Mucosa of rectum (tissue), 2 donors: ENCODE measurements at regions not wholly inside any gene's neighbourhood (a gene's known extent, or its start where the extent isn't known, plus 50 kb on each side); places are given as distances from the start of the nearest gene placed in this dataset.
A peak's percentile ranks its signal among the peaks of the same experiment; 100 is the strongest.

Experiments used
- H3K27ac ChIP-seq, 2 donors: one replicate each; pipeline ENCODE4 v1.7.0; 2013; ENCODE audit warnings: inconsistent platforms in 2 of 2, low read depth in 2 of 2, low read length in 2 of 2
- H3K27me3 ChIP-seq, 2 donors: one replicate each; pipeline ENCODE4 v1.7.0; 2013; ENCODE audit warnings: low read length in 2 of 2; ENCODE audit not compliant: control insufficient read depth in 2 of 2, insufficient read depth in 2 of 2
- H3K36me3 ChIP-seq, 2 donors: one replicate each; pipeline ENCODE4 v1.7.0; 2013; ENCODE audit warnings: low read length in 2 of 2; ENCODE audit not compliant: control insufficient read depth in 2 of 2, insufficient read depth in 2 of 2
- H3K4me1 ChIP-seq, 2 donors: one replicate each; pipeline ENCODE4 v1.7.0; 2013; ENCODE audit warnings: low read length in 2 of 2, mild to moderate bottlenecking in 1 of 2; ENCODE audit not compliant: control insufficient read depth in 2 of 2, insufficient read depth in 2 of 2
- H3K4me3 ChIP-seq, 2 donors: one replicate each; pipeline ENCODE4 v1.7.0; 2013; ENCODE audit warnings: low read length in 2 of 2
- H3K9ac ChIP-seq, 2 donors: one replicate each; pipeline ENCODE4 v1.7.0; 2013; ENCODE audit warnings: low read length in 2 of 2, low read depth in 1 of 2, mild to moderate bottlenecking in 1 of 2
- H3K9me3 ChIP-seq, 2 donors: one replicate each; pipeline ENCODE4 v1.7.0; 2013; ENCODE audit warnings: low read length in 2 of 2; ENCODE audit not compliant: control insufficient read depth in 2 of 2
- donor health status: healthy.
- donor health status: Normal muscosa, but diverticular disease.

DNA sequence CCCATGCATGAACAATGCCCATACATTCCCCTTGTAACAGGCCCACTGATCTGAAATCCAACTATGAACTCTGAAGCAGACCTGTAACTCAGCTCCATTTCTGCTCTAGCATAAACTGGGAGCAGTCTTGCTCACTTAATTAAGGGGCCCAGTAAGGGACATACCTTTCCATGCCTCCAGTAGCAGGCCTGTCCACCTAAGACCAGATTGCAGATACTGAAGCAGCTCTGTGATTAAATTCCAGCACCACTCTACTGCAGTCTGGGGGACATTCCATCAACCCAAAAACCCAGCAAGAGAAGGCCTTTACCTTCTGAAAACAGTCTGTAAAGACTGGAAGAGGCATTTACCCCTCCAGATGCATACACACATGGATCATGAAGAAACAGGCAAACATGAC, 162.0 kb upstream of the NEIL3 start:
- Histone ChIP-seq H3K27ac (no peak overlapping the region), H3K27me3 (no peaks in the 10 kb centered on the region), H3K4me3 (no peak overlapping the region), H3K4me1 (no peaks in the 10 kb centered on the region), H3K9me3 (no peaks in the 10 kb centered on the region), H3K36me3 (no peaks in the 10 kb centered on the region), H3K9ac (no peak overlapping the region)

DNA sequence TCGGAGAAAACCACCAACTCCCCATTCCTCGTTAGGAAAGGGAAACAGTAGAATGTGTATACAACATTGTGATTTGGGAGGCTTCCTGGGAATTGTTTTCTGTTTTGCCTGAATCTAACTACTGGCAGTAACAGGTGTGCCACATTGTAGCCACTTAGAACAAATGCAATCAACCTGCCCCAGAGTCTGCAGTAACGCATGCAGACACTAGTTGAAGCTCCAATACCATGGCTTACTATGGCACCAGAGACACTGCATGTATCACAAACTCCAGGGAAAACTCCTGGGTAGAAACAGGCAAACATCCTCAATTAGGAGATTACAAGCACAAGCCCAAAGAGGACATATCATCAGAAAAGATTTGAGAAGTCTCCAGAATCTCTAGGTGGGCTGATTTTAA, 154.2 kb upstream of the NEIL3 start:
- no peaks in the 10 kb centered on the region for H3K4me1 ChIP-seq
- H3K4me3 ChIP-seq: no peak overlapping the region
- no peak overlapping the region for H3K9ac ChIP-seq
- H3K36me3 ChIP-seq: no peaks in the 10 kb centered on the region
- H3K9me3 ChIP-seq: no peaks in the 10 kb centered on the region
- no peak overlapping the region for H3K27ac ChIP-seq
- H3K27me3 ChIP-seq: no peaks in the 10 kb centered on the region

DNA sequence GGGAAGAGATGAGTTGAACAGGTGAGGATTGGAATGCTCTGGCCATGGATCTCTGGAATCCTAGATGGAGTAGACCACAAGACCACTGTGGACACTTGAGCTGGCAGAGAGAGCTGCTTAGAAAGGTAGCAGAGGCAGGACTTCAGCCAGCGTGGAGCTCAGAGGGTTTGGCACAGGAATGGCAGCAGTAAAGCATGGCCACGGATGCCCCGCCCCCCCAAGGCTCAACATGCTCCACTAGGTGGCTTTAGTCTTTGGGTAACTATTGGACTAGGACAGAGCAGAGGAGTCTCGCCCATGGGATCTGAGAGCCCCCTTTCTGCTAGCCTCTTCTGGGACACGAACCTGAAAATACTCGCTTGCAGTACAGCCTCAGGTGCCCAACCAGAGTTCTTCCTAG, 150.1 kb upstream of the NEIL3 start:
- Histone ChIP-seq H3K9ac (no peak overlapping the region), H3K9me3 (no peaks in the 10 kb centered on the region), H3K4me1 (no peaks in the 10 kb centered on the region), H3K27me3 (no peaks in the 10 kb centered on the region), H3K27ac (no peak overlapping the region), H3K36me3 (no peaks in the 10 kb centered on the region), H3K4me3 (no peak overlapping the region)

DNA sequence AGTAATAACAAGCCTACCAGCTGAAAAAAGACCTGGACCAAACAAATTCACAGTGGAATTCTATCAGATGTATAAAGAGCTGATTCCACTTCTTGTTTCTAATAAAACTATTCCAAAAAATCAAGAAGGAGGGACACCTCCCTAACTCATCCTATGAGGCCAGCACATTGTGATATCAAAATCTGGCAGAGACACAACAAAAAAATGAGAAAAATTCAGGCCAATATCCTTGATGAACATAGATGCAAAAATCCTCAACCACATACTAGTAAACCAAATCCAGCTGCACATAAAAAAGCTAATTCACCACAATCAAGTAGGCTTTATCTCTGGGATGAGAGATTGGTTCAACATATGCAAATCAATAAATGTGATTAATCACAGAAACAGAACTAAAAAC, 147.9 kb upstream of the NEIL3 start:
- no peaks in the 10 kb centered on the region for H3K9me3 ChIP-seq
- no peak overlapping the region for H3K4me3 ChIP-seq
- H3K4me1 ChIP-seq: no peaks in the 10 kb centered on the region
- H3K27ac ChIP-seq: no peak overlapping the region
- no peak overlapping the region for H3K9ac ChIP-seq
- no peaks in the 10 kb centered on the region for H3K27me3 ChIP-seq
- H3K36me3 ChIP-seq: no peaks in the 10 kb centered on the region

DNA sequence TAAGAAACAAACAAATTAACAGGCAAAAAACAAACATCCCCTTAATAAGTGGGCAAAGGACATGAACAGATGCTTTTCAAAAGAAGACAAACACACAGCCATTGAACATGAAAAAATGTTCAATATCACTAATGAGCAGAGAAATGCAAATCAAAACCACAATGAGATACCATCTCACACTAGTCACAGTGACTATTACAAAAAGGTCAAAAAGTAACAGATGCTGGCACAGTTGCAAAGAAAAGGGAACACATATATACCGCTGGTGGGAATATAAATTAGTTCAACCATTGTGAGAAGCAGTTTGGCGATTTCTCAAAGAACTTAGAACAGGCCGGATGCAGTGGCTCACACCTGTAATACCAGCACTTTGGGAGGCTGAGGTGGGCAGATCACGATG, 146.1 kb upstream of the NEIL3 start:
- no peaks in the 10 kb centered on the region for H3K9me3 ChIP-seq
- no peak overlapping the region for H3K4me3 ChIP-seq
- H3K4me1 ChIP-seq: no peaks in the 10 kb centered on the region
- H3K27ac ChIP-seq: no peak overlapping the region
- H3K9ac ChIP-seq: no peak overlapping the region
- H3K27me3 ChIP-seq: no peaks in the 10 kb centered on the region
- H3K36me3 ChIP-seq: no peaks in the 10 kb centered on the region

DNA sequence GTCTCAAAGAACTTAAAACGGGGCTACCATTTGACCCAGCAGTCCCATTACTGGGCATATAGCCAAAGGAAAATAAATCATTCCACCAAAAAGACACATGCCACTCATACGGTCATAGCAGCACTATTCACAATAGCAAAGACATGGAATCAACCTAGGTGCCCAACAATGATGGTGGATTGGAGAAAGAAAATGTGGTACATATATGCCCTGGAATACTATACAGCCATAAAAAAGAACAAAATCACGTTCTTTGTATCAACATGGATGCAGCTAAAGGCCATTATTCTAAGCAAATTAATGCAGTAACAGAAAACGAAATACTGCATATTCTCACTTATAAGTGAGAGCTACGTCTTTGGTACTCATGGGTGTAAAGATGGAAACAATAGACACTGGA, 138.1 kb upstream of the NEIL3 start:
- H3K9ac ChIP-seq: no peak overlapping the region
- H3K4me1 ChIP-seq: no peaks in the 10 kb centered on the region
- H3K27me3 ChIP-seq: no peaks in the 10 kb centered on the region
- no peaks in the 10 kb centered on the region for H3K9me3 ChIP-seq
- no peaks in the 10 kb centered on the region for H3K36me3 ChIP-seq
- no peak overlapping the region for H3K27ac ChIP-seq
- H3K4me3 ChIP-seq: no peak overlapping the region

DNA sequence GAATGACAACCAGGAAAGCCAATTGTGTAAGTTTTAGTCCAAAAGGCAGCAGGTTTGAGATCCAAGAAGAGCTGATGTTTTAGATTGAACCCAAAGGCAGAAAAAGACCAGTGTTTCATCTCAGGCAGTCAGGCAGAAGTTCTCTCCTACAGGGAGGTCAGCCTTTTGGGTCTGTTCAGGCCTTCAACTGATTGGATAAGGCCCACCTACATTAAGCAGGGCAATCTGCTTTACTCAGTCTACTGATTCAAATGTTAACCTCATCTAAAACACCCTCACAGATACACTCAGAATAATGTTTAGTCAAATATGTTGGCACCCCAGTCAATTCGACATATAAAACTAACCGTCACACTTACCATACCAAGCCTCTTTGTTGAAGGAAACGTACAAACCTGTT, 134.2 kb upstream of the NEIL3 start:
- Histone ChIP-seq H3K27ac (no peak overlapping the region), H3K4me3 (no peak overlapping the region), H3K9ac (no peak overlapping the region), H3K4me1 (no peaks in the 10 kb centered on the region), H3K36me3 (no peaks in the 10 kb centered on the region), H3K27me3 (no peaks in the 10 kb centered on the region), H3K9me3 (no peaks in the 10 kb centered on the region)

DNA sequence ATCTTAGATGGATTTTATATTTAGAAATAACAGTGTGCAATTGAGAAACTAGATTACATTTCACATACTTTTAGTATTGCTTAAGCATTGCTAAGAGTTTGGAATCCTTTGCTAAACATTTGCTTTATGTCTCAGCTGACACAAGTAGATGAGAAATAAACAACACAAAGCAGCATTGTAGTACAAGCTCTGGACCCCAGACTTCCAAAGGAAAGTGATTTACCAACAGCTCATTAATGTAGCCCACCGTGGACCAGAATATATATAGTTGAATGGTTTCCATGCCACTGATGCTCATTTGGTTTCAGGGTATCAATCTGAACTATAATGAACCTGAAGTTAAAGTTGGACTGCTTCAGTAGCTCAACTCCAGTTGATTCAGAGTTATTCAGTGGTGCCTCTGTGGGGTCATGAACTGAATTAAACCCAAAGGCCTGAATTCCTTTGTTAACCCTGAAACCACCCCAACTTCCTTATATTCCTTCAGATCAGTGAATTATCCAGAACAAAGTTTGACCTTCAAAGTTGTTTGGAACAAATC, 132.1 kb upstream of the NEIL3 start:
- Histone ChIP-seq H3K36me3 (no peaks in the 10 kb centered on the region), H3K9ac (no peak overlapping the region), H3K27ac (peak overlapping the region in 1 of 2 donors; percentile 6), H3K4me3 (no peak overlapping the region), H3K9me3 (no peaks in the 10 kb centered on the region), H3K4me1 (no peaks in the 10 kb centered on the region), H3K27me3 (no peaks in the 10 kb centered on the region)

DNA sequence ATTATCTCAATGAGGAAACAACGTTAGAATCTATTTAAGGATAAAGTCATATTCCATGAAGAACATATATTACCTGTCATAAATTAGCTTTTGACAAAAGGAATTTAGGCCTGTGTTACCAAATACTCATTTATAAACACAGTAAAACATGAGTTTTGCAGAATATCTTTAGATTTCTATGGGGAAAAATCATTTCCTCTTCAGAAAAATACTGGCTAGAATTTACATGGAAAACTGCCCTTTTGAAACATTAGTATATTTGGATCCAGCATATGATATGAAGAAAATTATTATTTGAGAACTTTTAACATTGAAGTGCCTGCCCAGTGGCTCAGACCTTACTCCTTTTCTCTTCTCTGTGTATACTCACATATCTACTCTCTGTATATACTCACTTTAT, 131.4 kb upstream of the NEIL3 start:
- H3K36me3 ChIP-seq: no peaks in the 10 kb centered on the region
- no peaks in the 10 kb centered on the region for H3K27me3 ChIP-seq
- no peaks in the 10 kb centered on the region for H3K4me1 ChIP-seq
- H3K27ac ChIP-seq: no peak overlapping the region
- H3K9me3 ChIP-seq: no peaks in the 10 kb centered on the region
- no peak overlapping the region for H3K4me3 ChIP-seq
- no peak overlapping the region for H3K9ac ChIP-seq

DNA sequence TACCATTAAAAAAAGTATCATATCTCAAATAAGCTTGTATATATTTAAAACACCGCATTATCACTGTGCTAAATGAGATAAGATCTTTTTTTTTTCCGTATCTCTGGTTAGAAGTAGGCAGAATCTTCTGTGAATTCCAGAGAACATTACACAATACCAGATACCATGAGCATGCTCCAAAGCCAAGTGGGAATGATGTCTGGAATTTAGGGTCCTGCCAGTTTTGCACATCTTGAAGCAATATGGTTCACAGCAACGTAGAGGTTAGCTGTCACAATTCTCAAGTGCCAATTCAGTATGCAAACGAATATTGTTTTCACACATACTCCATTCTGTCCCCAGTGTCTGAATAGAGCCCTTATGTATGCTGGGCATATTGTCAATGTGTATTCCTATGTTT, 127.5 kb upstream of the NEIL3 start:
- H3K9me3 ChIP-seq: no peaks in the 10 kb centered on the region
- H3K36me3 ChIP-seq: no peaks in the 10 kb centered on the region
- no peaks in the 10 kb centered on the region for H3K4me1 ChIP-seq
- no peaks in the 10 kb centered on the region for H3K27me3 ChIP-seq
- H3K27ac ChIP-seq: no peak overlapping the region
- no peak overlapping the region for H3K4me3 ChIP-seq
- H3K9ac ChIP-seq: no peak overlapping the region

DNA sequence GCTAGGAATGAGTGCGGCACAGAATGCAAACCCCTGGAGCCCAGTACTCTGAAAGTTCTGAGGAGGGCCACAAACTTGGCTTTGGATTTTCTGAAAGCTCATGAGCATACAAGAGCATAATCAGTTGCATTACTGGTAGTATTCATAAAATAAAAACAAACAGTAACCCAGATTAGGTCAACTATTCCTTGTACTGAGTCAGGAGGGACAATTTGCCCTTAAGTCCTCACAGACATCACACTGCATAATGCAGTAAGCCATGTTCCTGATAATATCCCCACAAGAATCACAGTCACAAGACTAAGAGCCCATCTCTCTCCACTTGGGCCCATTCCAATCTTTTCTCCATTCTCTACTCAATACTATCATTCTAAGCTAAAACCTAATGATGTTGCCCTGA, 126.9 kb upstream of the NEIL3 start:
- no peaks in the 10 kb centered on the region for H3K4me1 ChIP-seq
- H3K36me3 ChIP-seq: no peaks in the 10 kb centered on the region
- no peak overlapping the region for H3K9ac ChIP-seq
- no peak overlapping the region for H3K27ac ChIP-seq
- H3K4me3 ChIP-seq: no peak overlapping the region
- no peaks in the 10 kb centered on the region for H3K27me3 ChIP-seq
- H3K9me3 ChIP-seq: no peaks in the 10 kb centered on the region
